IPS DF 6.9 (cell line): ENCODE measurements at regions not wholly inside any gene's neighbourhood (a gene's known extent, or its start where the extent isn't known, plus 50 kb on each side); places are given as distances from the start of the nearest gene placed in this dataset.

Source experiments
- DNase-seq: peaks from one replicate; pipeline ENCODE4 v3.0.0-alpha.2; 2013; ENCODE audit warnings: low read depth, low spot score
- H3K27ac ChIP-seq: one replicate; pipeline ENCODE4 v1.5.1; 2013; ENCODE audit warnings: low read length, control low read depth
- H3K27me3 ChIP-seq: 2 replicates; pipeline ENCODE4 v1.6.1; 2013; ENCODE audit warnings: mild to moderate bottlenecking, low read length; ENCODE audit not compliant: control insufficient read depth, insufficient read depth
- H3K36me3 ChIP-seq: 2 replicates; pipeline ENCODE4 v1.6.1; 2013; ENCODE audit warnings: low read length; ENCODE audit not compliant: control insufficient read depth, insufficient read depth
- H3K4me1 ChIP-seq: 2 replicates; pipeline ENCODE4 v1.6.1; 2013; ENCODE audit warnings: low read length; ENCODE audit not compliant: control insufficient read depth, insufficient read depth
- H3K4me3 ChIP-seq: 2 replicates; pipeline ENCODE4 v1.5.1; 2013; ENCODE audit warnings: mild to moderate bottlenecking, low read length
- H3K9me3 ChIP-seq: 2 replicates; pipeline ENCODE4 v1.6.1; 2013; ENCODE audit warnings: low read length, inconsistent platforms; ENCODE audit not compliant: control insufficient read depth, insufficient read depth
- WGBS: extraction: QIAGEN DNeasy Blood & Tissue Kit; methylation state at CpG from one replicate; pipeline ENCODE4 v1.1.7; 2013; ENCODE audit warnings: mixed read lengths, missing lambda C conversion rate; ENCODE audit not compliant: insufficient read length, insufficient coverage; 5-methylcytosine and 5-hydroxymethylcytosine counted together

- DNase-seq = no peak
- Histone ChIP-seq H3K4me3 (no peak overlapping the region), H3K9me3 (no peaks in the 10 kb centered on the region), H3K27ac (no peak overlapping the region), H3K36me3 (no peaks in the 10 kb centered on the region), H3K4me1 (no peaks in the 10 kb centered on the region), H3K27me3 (no peaks in the 10 kb centered on the region)
- WGBS = no CpG with 5 or more reads among the region's 4 CpGs
Measured at GRCh38 chr18:22542406-22542835, 124.7 kb upstream of the CTAGE1 start.

GRCh38 chr18:22543769-22544168 is 126.1 kb upstream of the CTAGE1 start:
- no peaks in the 10 kb centered on the region for H3K9me3 ChIP-seq
- H3K4me3 ChIP-seq = no peak overlapping the region
- no peaks in the 10 kb centered on the region for H3K36me3 ChIP-seq
- no peaks in the 10 kb centered on the region for H3K4me1 ChIP-seq
- no peaks in the 10 kb centered on the region for H3K27me3 ChIP-seq
- no peak overlapping the region for H3K27ac ChIP-seq
- no CpG with 5 or more reads among the region's 4 CpGs for WGBS
- DNase-seq = no peak

- Histone ChIP-seq H3K4me3 (no peak overlapping the region), H3K36me3 (no peaks in the 10 kb centered on the region), H3K27me3 (no peaks in the 10 kb centered on the region), H3K27ac (no peak overlapping the region), H3K4me1 (no peaks in the 10 kb centered on the region), H3K9me3 (no peaks in the 10 kb centered on the region)
- no CpG with 5 or more reads among the region's 4 CpGs for WGBS
- no peak for DNase-seq
Measured at GRCh38 chr18:22544626-22545025, 126.9 kb upstream of the CTAGE1 start.

- H3K27ac ChIP-seq = no peak overlapping the region
Measured at GRCh38 chr18:22545066-22545760, 127.5 kb upstream of the CTAGE1 start.

GRCh38 chr18:22546905-22547570 is 129.3 kb upstream of the CTAGE1 start:
- no peaks in the 10 kb centered on the region for H3K27me3 ChIP-seq
- WGBS = no CpG with 5 or more reads among the region's 10 CpGs
- H3K4me3 ChIP-seq = no peak overlapping the region
- H3K27ac ChIP-seq = no peak overlapping the region
- DNase-seq = no peak
- no peaks in the 10 kb centered on the region for H3K4me1 ChIP-seq
- H3K36me3 ChIP-seq = no peaks in the 10 kb centered on the region
- H3K9me3 ChIP-seq = no peaks in the 10 kb centered on the region

More at GRCh38 chr18:22545066-22545760, 127.5 kb upstream of the CTAGE1 start:
- Histone ChIP-seq H3K36me3 (no peaks in the 10 kb centered on the region), H3K9me3 (no peaks in the 10 kb centered on the region), H3K27me3 (no peaks in the 10 kb centered on the region), H3K4me3 (no peak overlapping the region), H3K4me1 (no peaks in the 10 kb centered on the region)
- no peak for DNase-seq
- no CpG with 5 or more reads among the region's 6 CpGs for WGBS

GRCh38 chr18:22547807-22548561 is 130.3 kb upstream of the CTAGE1 start:
- H3K4me3 ChIP-seq = no peak overlapping the region
- no peak overlapping the region for H3K27ac ChIP-seq
- H3K4me1 ChIP-seq = no peaks in the 10 kb centered on the region
- no CpG with 5 or more reads among the region's 11 CpGs for WGBS
- no peaks in the 10 kb centered on the region for H3K9me3 ChIP-seq
- no peaks in the 10 kb centered on the region for H3K27me3 ChIP-seq
- no peaks in the 10 kb centered on the region for H3K36me3 ChIP-seq
- DNase-seq = no peak

- no peak for DNase-seq
Measured at GRCh38 chr18:22549260-22549937, 131.7 kb upstream of the CTAGE1 start.

GRCh38 chr18:22550366-22550765 is 132.7 kb upstream of the CTAGE1 start:
- no CpG with 5 or more reads among the region's 2 CpGs for WGBS
- H3K27ac ChIP-seq = no peak overlapping the region
- no peaks in the 10 kb centered on the region for H3K9me3 ChIP-seq
- H3K36me3 ChIP-seq = no peaks in the 10 kb centered on the region
- no peak for DNase-seq
- H3K4me1 ChIP-seq = no peaks in the 10 kb centered on the region
- H3K4me3 ChIP-seq = no peak overlapping the region
- H3K27me3 ChIP-seq = no peaks in the 10 kb centered on the region

More at GRCh38 chr18:22549260-22549937, 131.7 kb upstream of the CTAGE1 start:
- H3K9me3 ChIP-seq = no peaks in the 10 kb centered on the region
- no peaks in the 10 kb centered on the region for H3K27me3 ChIP-seq
- H3K27ac ChIP-seq = no peak overlapping the region
- H3K4me3 ChIP-seq = no peak overlapping the region
- no peaks in the 10 kb centered on the region for H3K4me1 ChIP-seq
- H3K36me3 ChIP-seq = no peaks in the 10 kb centered on the region
- no CpG with 5 or more reads among the region's 6 CpGs for WGBS

GRCh38 chr18:22550861-22551260 is 133.1 kb upstream of the CTAGE1 start:
- H3K4me1 ChIP-seq = no peaks in the 10 kb centered on the region
- DNase-seq = no peak
- no peaks in the 10 kb centered on the region for H3K27me3 ChIP-seq
- WGBS = no CpG with 5 or more reads among the region's 1 CpG
- H3K36me3 ChIP-seq = no peaks in the 10 kb centered on the region
- no peak overlapping the region for H3K27ac ChIP-seq
- no peaks in the 10 kb centered on the region for H3K9me3 ChIP-seq
- no peak overlapping the region for H3K4me3 ChIP-seq

GRCh38 chr18:22551536-22552151 is 133.9 kb upstream of the CTAGE1 start:
- Histone ChIP-seq H3K4me3 (no peak overlapping the region), H3K4me1 (no peaks in the 10 kb centered on the region), H3K27me3 (no peaks in the 10 kb centered on the region), H3K9me3 (no peaks in the 10 kb centered on the region), H3K27ac (no peak overlapping the region), H3K36me3 (no peaks in the 10 kb centered on the region)
- WGBS = no CpG with 5 or more reads among the region's 5 CpGs
- DNase-seq = no peak
